Neural cell (in vitro differentiated cells): ENCODE measurements at regions not wholly inside any gene's neighbourhood (a gene's known extent, or its start where the extent isn't known, plus 50 kb on each side); places are given as distances from the start of the nearest gene placed in this dataset.

Experiments
- H2AFZ ChIP-seq: fragments of 200-600, 300-800 bp; sonication (generic), shearing (Covaris generic); 2 replicates; pipeline ENCODE4 v1.6.0; 2014; ENCODE audit warnings: low read depth, mild to moderate bottlenecking, antibody characterized with exemption, low read length, moderate library complexity
- H3F3A ChIP-seq: fragments of 200-600 bp; shearing (Covaris generic); 2 replicates; pipeline ENCODE4 v1.6.1; 2016; ENCODE audit warnings: mild to moderate bottlenecking, moderate library complexity, mixed read lengths, antibody characterized with exemption, low read length; ENCODE audit not compliant: insufficient read depth, poor library complexity, severe bottlenecking
- H3K27ac ChIP-seq: fragments of 200-600, 300-800 bp; sonication (generic), shearing (Covaris generic); 2 replicates; pipeline ENCODE4 v1.5.1; 2014; ENCODE audit warnings: mild to moderate bottlenecking, low read length, moderate library complexity
- H3K27me3 ChIP-seq: fragments of 300-800, 200-600 bp; sonication (generic), shearing (Covaris generic); 2 replicates; pipeline ENCODE4 v1.6.0; 2014; ENCODE audit warnings: mild to moderate bottlenecking, low read depth, low read length, moderate library complexity; ENCODE audit not compliant: insufficient read depth
- H3K36me3 ChIP-seq: fragments of 300-800, 200-600 bp; sonication (generic), shearing (Covaris generic); 2 replicates; pipeline ENCODE4 v1.5.1; 2014; ENCODE audit warnings: mild to moderate bottlenecking, antibody characterized with exemption, low read length, moderate library complexity; ENCODE audit not compliant: insufficient read depth
- H3K4me2 ChIP-seq: fragments of 300-800, 200-600 bp; sonication (generic), shearing (Covaris generic); 2 replicates; pipeline ENCODE4 v1.6.0; 2014; ENCODE audit warnings: mild to moderate bottlenecking, low read length
- H3K4me3 ChIP-seq: fragments of 300-800, 200-600 bp; sonication (generic), shearing (Covaris generic); 2 replicates; pipeline ENCODE4 v1.5.1; 2014; ENCODE audit warnings: mild to moderate bottlenecking, low read length, moderate library complexity
- H3K79me2 ChIP-seq: fragments of 200-600 bp; shearing (Covaris generic); replicated peaks from 2 replicates; pipeline ENCODE4 v1.6.0; 2014; ENCODE audit warnings: mild to moderate bottlenecking, low read length, moderate library complexity; ENCODE audit not compliant: insufficient read depth
- H3K9ac ChIP-seq: fragments of 300-800, 200-600 bp; sonication (generic), shearing (Covaris generic); 2 replicates; pipeline ENCODE4 v1.6.1; 2016; ENCODE audit warnings: mild to moderate bottlenecking, low read length, mixed read lengths
- H3K9me2 ChIP-seq: fragments of 200-600 bp; shearing (Covaris generic); 2 replicates; pipeline ENCODE4 v1.6.1; 2016; ENCODE audit warnings: mild to moderate bottlenecking, low read length, mixed read lengths; ENCODE audit not compliant: insufficient read depth
- H3K9me3 ChIP-seq: fragments of 200-600, 300-800 bp; sonication (generic), shearing (Covaris generic); 2 replicates; pipeline ENCODE4 v1.6.1; 2016; ENCODE audit warnings: mild to moderate bottlenecking, mixed run types, low read length, moderate library complexity, mixed read lengths
- H4K20me1 ChIP-seq: fragments of 200-600 bp; shearing (Covaris generic); 2 replicates; pipeline ENCODE4 v1.6.1; 2016; ENCODE audit warnings: mild to moderate bottlenecking, mixed run types; ENCODE audit not compliant: insufficient read depth
- CTCF ChIP-seq: fragments of 450-650 bp; IDR thresholded peaks from 2 replicates; pipeline ENCODE4 v1.5.1; 2014; ENCODE audit warnings: antibody characterized with exemption, mild to moderate bottlenecking, moderate library complexity; ENCODE audit not compliant: poor library complexity, severe bottlenecking
- EP300 ChIP-seq: fragments of 450-650 bp; conservative IDR thresholded peaks from 2 replicates; pipeline ENCODE4 v1.6.1; 2014; ENCODE audit warnings: antibody characterized with exemption, mild to moderate bottlenecking, moderate library complexity; ENCODE audit not compliant: poor library complexity, severe bottlenecking
- EZH2 ChIP-seq: fragments of 200-600, 300-800 bp; shearing (Covaris generic), sonication (generic); IDR thresholded peaks from 2 replicates; pipeline ENCODE4 v1.6.1; 2014; ENCODE audit warnings: antibody characterized with exemption, low read length, borderline replicate concordance, mild to moderate bottlenecking; ENCODE audit not compliant: insufficient read depth, poor library complexity, severe bottlenecking
- MXI1 ChIP-seq: fragments of 450-650 bp; conservative IDR thresholded peaks from 2 replicates; pipeline ENCODE4 v1.6.1; 2014; ENCODE audit warnings: antibody characterized with exemption, mild to moderate bottlenecking; ENCODE audit not compliant: poor library complexity, severe bottlenecking
- POLR2AphosphoS5 ChIP-seq: IDR thresholded peaks from 2 replicates; pipeline ENCODE4 v1.6.1; 2012
- RAD21 ChIP-seq: fragments of 450-650 bp; conservative IDR thresholded peaks from 2 replicates; pipeline ENCODE4 v1.6.1; 2014; ENCODE audit warnings: antibody characterized with exemption, mild to moderate bottlenecking, moderate library complexity
- REST ChIP-seq: IDR thresholded peaks from 2 replicates; pipeline ENCODE4 v1.6.1; 2012; ENCODE audit warnings: borderline replicate concordance
- SMC3 ChIP-seq: fragments of 450-650 bp; conservative IDR thresholded peaks from 2 replicates; pipeline ENCODE4 v1.6.1; 2014; ENCODE audit warnings: antibody characterized with exemption, mild to moderate bottlenecking, moderate library complexity; ENCODE audit not compliant: poor library complexity
- TAF1 ChIP-seq: IDR thresholded peaks from 2 replicates; pipeline ENCODE4 v1.6.1; 2012; ENCODE audit warnings: low read depth

DNA sequence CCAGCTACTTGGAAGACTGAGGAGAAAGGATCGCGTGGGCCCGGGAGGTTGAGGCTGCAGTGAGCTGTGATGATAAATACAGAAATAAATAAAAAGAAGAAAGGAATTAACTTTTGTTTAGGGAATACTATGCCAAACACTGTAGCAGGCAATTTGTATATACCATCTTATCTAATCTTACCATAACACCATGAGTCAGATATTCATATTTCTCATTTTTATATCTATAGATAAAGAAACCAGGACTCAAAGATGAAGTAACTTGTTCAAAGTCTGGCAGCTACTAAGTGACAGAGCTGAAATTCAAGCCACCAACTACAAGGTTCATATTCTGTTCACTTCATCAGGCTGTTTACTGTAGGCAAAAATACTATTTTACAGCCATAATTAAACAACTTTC, 119.2 kb upstream of the SLC39A10 start (continued):
- no peak for TF ChIP-seq POLR2AphosphoS5

DNA sequence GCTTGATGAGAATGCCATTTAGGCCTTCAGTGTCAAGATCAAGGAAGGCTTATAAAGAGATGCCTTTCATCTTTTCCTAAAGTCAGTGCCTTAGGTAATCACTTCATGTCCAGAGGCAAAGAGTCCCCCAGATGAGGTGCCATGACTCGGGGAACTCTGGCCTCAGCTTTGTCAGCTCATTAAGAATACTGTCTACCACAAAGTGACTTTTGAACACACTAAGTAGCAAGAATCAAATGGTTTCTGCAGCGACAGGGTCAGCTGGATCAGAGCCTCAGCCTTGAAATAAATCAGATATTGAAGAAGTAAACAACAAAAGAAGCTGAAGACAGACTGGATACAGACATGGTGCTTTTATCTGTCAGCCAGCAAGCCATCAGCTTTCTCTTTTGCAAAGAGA, 120.1 kb upstream of the SLC39A10 start:
- Histone ChIP-seq H3K9me2 (no peaks in the 10 kb centered on the region), H3K9ac (no peak overlapping the region), H4K20me1 (no peaks in the 10 kb centered on the region), H3K79me2 (no peaks in the 10 kb centered on the region), H3K9me3 (no peaks in the 10 kb centered on the region), H2AFZ (no peak overlapping the region), H3K27ac (no peak overlapping the region), H3K4me2 (no peak overlapping the region), H3K36me3 (no peaks in the 10 kb centered on the region), H3K4me3 (no peak overlapping the region), H3F3A (no peaks in the 10 kb centered on the region), H3K27me3 (no peaks in the 10 kb centered on the region)
- TF ChIP-seq CTCF (no peak), SMC3 (no peak)

DNA sequence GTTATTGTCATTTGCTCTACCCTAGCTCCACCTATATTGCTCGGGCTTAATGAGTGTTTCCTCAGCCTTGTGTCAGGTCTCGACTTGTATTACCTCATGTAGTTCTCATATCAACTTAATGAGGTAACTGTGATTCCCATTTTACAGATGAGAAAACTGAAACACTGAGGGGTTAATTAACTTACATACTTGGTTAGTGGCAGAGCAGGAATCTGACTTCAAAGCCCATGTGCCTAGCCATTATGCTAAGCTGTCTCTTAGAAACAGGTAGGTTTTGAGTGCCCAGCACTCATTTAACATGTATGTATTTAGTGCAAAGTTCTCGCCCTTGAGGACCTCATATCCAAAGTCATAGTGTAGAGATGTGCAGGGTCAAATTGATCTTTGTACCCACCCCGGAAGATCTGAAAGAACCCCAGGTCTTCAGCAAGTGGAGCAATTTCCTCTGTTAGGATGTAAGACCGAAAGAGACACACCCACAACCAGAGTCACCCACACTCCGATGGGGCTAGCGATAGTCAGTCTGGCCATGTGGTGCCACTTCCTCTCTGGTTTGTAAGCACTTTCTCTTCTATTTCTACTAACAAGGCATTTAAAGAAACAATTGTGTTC, 121.0 kb upstream of the SLC39A10 start:
- H3K9ac ChIP-seq, result no peak overlapping the region
- no peak overlapping the region for H3K27ac ChIP-seq
- no peak overlapping the region for H2AFZ ChIP-seq

More for the DNA sequence above, 121.0 kb upstream of the SLC39A10 start:
- Histone ChIP-seq H3K27me3 (no peaks in the 10 kb centered on the region), H3K9me2 (no peaks in the 10 kb centered on the region), H3K36me3 (no peaks in the 10 kb centered on the region), H3K4me2 (no peak overlapping the region), H3F3A (no peaks in the 10 kb centered on the region), H3K9me3 (no peaks in the 10 kb centered on the region), H3K4me3 (no peak overlapping the region), H4K20me1 (no peaks in the 10 kb centered on the region), H3K79me2 (no peaks in the 10 kb centered on the region)
- TF ChIP-seq POLR2AphosphoS5 (no peak), TAF1 (no peak), EP300 (no peak), REST (no peak), SMC3 (no peak), EZH2 (no peak), MXI1 (no peak), CTCF (no peak), RAD21 (no peak)
